ENCODE measurements at regions not wholly inside any gene's neighbourhood (a gene's known extent, or its start where the extent isn't known, plus 50 kb on each side); places are given as distances from the start of the nearest gene placed in this dataset.

DNA sequence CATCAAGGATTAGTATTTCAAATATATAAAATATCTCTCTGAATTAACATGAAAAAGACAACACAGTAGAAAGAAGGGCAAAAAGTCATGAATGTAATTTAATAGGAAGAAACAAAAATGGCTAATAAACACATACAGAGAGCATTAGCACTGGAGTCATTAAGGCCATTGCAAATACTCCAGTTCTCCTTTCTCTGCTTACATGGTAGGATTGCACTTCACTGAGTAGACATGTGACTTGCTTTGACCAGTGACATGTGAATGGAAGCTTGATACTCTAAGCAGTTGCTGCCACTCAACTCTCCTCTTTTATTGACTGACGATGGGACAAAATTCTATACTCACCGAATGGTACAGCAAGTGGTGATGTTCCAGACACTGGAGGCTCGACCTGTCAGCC is 153.9 kb upstream of the LGALSL start:
- no peak for DNase-seq (ENCODE audit: low read depth)
- no peak overlapping the region for H3K4me3 ChIP-seq (ENCODE audit: low read depth, low read length)

DNA sequence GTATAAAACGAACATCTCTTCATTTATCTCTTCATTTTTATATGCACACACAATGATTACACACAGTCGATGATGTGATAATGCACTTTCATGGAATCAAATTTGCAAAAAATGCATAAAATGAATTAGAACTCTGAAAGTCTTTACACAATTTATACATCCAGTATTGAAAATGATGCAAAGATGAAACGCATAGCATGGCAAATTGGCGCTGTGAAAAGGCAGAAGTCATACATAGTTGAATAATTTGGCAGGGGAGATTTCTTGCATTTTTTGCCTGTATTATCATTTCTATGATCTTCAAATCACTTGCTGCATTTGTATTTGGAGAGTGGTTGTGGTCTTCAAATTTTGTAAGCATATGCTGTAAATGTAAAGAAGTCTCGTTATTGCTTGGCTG is 150.7 kb upstream of the LGALSL start:
- no peak overlapping the region for H3K4me3 ChIP-seq (ENCODE audit: low read depth, low read length)
- DNase-seq (ENCODE audit: low read depth), result no peak

DNA sequence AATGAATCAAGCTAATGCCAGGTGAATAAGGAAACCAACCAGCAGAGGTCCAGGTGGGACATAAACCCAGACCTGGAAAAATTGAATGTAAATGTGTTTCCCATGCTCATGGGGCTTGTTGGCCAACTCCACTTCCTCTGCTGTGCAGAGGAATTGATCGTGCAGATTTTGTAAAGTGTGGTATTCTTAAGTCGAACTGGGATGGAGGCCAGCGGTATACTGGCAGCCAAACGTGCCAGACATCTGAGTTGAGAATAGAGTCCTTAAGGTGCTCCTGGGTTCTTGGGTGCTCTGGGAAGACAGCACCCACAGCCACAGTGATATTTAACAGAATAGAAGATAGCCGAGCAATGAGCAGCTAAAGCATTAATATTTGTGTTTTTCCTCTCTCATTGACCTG is 146.5 kb upstream of the LGALSL start:
- no peak for DNase-seq (ENCODE audit: low read depth)
- H3K4me3 ChIP-seq (ENCODE audit: low read depth, low read length), result no peak overlapping the region

DNA sequence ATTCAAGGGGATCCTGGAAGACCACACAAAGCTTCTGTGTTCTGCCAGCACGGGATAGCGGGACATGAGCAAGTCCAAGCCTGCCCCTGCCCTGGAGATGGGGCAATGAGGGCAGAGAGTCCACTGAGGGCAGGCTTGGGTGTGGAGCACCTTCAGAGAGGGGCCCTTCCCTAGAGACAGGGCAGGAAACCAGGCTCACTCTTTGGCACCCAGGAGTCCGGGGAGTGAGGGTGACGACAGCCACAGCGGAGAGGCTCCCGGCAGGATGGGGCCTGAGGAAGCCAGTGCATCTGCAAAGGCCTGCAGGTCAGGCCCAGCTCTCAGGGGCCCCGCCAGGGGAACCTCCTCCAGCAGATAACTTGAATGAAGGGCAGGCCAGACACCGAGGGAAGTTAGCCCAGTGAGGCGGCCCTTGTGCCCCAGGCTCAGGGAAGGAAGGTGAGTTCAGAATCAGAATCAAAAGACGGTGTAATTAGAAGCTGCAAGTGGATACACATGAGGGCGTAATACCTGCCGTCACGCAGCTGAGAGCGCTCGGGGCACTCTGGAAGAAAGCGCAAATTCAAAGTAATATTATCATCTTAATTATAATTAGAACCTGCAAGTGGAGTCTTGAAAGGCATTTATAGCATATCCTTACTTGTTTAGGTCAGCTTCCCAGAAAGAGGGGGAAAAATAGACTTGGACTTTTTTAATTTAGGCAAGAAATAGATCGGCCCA is 142.6 kb upstream of the LGALSL start:
- H3K4me3 ChIP-seq (ENCODE audit: low read depth, low read length), result no peak overlapping the region
- no peak for DNase-seq (ENCODE audit: low read depth)

DNA sequence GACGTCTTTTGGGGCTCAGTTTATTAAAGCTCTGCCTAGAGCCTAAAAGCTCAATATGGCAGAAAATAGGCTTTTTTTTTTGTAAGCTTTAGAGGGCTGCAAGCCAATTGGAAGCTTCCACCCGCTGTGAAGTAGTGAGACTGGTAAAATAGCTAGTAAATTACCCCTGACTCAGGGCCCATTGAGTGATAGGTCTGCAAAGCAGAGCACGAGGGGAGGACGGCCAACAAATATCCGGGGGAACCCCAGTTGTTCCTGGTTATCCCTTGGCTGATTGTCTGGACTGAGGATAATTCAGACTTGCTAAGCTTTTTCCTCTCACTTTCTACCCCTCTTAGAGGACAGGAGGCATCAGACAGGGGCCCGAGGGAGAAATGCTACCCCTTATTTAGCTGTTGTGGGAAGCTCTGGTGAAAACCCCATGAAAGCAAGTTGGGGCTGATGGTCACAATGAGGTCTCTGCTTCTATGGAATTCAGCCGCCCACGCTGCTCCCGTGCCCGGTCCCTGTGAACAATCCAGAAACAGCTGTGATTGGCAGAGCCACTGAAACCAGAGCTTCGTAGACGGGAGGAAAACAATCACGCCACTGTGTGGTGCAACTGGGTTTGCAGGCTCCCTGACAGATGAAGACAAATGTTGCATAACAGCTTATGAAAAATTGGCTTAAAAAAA is 141.9 kb upstream of the LGALSL start:
- peak; percentile 89 for DNase-seq (ENCODE audit: low read depth)
- no peak overlapping the region for H3K4me3 ChIP-seq (ENCODE audit: low read depth, low read length)

DNA sequence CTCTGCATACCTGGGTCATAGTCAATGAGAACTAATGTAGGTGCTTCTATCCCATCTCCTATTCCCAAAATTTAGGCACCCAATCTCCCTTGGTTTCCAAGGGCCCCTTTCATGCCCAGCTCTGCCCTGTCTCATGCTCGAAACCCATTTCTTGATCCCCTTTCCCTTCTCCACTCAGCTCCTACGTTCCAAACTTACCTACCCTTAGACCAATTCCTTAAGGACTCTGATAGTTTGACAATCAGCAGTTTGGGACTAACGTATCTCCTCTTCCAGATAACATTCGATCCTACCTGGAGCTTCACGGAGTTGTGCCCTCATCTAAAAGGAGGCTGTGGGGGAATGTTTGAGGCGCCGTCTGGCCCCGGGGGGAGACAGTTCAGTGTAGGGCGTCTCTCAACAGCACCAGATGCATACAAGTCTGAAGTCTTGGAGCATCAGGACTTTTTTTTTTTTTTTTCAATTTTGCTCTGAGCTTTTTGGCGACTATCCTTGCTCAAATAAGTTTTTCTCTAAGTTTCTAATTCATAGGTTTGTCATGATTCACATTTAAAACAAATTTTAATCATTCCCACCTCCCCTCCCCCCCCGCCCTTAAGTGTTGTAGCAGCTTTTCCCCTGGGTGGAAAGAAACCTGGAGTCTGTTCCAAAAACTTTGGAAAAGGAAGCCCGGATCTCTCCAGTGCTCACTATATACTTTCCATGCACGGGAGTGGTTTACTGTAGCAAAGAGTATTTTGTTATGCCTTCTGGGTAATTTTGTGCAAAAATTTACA is 141.2 kb upstream of the LGALSL start:
- no peak for DNase-seq (ENCODE audit: low read depth)
- H3K4me3 ChIP-seq (ENCODE audit: low read depth, low read length), result no peak overlapping the region

DNA sequence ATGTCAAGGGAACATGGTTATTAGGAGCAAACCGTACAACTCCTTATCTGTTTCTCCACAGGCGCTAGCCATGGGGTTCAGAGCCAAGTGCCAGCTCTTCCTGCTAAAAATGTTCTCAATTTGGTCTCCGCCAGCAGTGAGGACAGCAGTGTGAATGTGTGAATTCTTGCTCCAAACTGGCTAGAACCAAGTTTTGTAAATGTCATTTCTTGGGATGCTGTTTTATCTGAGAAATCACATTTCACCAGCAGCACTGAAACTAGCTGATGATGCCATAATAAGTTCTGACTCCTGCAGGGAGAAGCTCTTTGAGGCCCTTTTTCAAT is 140.6 kb upstream of the LGALSL start:
- no peak for DNase-seq (ENCODE audit: low read depth)
- no peak overlapping the region for H3K4me3 ChIP-seq (ENCODE audit: low read depth, low read length)

DNA sequence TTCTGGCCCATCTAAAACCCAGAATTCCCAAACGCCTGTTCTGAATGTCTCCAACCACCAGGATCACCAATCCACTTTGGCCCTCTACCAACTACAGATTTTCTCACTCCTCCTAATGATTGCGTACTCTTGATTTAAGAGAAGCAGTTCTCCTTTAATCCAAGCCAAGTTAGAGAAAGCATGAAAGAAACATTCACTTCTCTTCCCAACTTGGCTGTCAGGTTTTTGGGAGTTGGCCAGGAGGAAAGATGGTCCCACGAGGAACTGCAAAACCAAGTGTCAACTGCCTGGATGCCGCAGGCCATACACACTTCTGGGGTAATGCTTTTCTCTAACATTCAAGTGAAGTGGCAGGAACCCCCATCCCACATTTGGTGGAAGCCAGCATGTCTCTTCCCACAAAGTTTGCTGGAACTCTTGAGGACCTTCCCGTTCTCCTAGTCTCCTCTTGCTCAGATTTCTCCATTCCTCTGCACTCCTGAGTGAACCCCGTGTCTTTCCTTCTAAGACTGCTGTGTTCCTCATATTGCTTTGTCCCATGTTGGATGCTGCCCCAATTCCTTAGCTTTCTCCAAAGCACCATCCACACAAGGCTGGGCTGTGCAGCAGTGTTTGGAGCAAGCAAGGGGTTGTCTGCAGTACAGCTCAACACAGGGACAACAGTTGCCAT is 138.5 kb upstream of the LGALSL start:
- no peak overlapping the region for H3K4me3 ChIP-seq (ENCODE audit: low read depth, low read length)
- DNase-seq (ENCODE audit: low read depth), result no peak

DNA sequence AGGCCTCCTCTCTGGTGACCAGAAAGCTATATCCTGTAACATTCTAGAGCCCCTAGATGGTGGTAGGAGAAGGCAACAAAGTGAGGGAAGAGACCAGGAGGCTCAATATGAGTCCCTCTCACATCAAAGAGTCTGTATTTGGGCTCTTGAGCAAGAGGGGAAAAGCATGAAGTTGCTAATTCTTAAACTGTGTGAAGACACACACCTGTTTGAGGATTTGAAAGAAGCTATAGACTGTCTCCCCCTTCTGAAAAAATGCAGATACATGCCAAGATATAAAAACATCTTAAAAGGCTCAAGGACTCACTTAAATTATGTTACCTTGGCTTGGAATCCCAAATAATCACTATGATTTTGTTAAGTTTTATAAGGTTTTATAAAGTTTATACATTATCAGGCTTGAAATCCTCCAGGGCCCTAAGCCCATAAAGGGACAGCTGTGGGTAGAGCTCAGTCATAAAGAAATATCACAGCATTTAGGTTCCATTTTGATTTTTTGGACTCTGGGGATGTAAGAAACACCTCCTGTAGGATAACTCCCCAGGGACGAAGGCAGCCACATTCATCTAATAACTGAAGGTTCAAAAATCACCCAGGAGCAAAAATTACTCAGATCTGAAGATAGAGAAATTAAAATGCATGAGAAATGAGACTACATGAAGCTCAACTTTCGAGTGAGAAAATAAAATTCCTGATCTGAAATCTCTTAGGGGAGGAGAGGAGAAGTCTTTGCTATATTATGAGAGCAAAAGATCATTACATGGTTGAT is 136.1 kb upstream of the LGALSL start:
- DNase-seq (ENCODE audit: low read depth), result no peak

DNA sequence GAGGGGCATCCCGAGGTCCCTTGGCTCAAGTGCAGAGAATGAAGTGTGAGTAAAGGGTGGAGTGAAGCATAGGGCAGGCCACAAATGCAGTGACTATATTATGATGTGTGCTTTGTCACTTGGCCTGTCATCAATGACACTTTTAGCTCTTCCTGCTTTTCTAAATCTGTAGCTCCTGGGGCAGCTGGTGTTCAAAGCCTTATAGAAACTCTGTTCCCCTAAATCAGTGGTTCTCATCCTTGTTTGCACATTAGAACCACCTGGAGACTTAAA is 135.6 kb upstream of the LGALSL start:
- DNase-seq (ENCODE audit: low read depth), result no peak
- H3K4me3 ChIP-seq (ENCODE audit: low read depth, low read length), result no peak overlapping the region

More for the DNA sequence above, 136.1 kb upstream of the LGALSL start:
- no peak overlapping the region for H3K4me3 ChIP-seq (ENCODE audit: low read depth, low read length)

DNA sequence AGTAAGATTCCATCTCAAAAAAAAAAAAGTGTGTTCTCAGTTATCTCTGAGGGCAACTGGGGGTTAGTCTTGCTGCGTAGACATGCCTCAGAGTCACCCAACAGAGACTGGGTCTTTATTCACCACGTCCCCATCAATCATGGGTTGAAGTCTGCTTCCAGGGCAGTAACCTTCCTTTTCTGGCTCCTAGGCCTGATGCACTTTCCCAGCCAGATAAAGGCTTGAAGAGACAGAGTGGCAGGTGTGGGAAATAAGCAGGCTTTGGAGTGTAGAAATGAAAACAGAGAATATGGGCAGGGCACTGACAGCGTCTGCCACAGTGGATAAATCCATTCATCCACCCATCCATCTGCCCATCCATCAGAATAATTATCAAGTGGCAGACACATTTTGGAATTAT is 134.1 kb upstream of the LGALSL start:
- no peak for DNase-seq (ENCODE audit: low read depth)

DNA sequence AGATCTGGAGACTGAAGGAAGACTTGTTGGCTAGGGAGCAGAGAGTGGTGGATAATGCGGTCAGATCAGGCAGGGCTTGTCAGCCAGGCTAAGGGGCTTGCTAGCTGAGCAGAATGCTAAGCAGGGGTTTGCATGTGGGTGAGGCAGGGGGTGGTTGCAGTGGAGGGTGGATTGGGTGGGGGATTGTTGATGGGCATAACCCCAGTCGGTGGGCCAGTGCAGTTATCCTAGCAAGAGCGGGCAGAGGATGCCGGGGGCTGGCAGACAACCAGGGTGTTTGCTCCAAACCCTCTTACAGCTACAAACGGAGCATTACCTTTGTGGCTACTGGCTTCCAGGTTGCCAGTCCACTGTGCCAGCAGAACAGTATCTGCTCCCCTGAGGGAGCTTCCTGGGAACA is 131.5 kb upstream of the LGALSL start:
- no peak overlapping the region for H3K4me3 ChIP-seq (ENCODE audit: low read depth, low read length)
- no peak for DNase-seq (ENCODE audit: low read depth)

More for the DNA sequence above, 134.1 kb upstream of the LGALSL start:
- H3K4me3 ChIP-seq (ENCODE audit: low read depth, low read length), result no peak overlapping the region

DNA sequence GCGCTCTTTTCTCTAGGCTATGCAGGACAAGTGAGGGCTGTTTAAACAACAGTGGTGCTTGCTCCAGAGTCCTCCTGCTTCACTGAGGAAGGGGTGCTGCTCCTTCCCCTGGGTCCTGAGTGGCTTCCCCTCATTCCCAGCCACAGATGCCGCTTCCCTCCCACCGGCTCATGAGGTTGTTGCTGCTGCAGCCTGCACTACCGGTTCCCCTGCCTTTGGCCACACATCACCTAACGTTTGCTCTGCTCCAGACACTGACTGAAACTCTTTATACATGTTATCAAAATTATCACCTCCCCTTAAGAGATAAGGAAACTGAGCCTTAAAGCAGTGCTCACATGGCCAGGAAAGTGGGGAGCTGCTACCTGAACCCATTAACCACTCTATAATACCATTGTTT is 130.8 kb upstream of the LGALSL start:
- no peak overlapping the region for H3K4me3 ChIP-seq (ENCODE audit: low read depth, low read length)
- no peak for DNase-seq (ENCODE audit: low read depth)

DNA sequence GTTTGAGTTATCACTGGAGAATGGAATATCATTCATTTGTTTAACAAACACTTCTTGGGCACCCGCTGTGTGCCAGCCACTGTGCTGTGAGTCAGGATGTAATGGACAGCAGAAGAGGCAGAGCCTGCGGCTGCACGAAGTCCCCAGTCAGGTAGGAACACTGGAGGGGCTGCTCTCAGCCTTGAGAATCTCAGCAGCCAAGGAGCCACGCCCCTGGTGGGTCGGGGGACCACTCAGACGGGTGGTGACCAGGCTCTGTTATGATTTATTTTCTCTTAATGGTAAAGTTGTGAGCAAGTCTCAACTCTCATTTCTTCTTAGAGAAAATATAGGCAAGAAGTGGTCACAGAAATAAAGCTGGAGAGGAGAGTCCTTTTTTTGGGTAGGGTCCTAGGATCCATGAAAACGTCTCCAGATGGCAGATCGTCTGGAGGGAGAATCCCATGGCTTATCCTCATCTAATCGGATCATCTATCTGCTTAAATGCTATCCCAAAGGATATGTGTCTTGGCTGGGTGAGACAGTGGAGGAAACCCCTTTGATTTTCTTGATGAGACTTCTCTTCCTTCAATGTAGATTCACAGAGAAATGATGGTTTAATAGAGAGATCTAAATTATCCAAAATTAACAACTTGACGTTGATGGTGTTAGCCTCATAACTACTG is 129.1 kb upstream of the LGALSL start:
- DNase-seq (ENCODE audit: low read depth), result no peak
- H3K4me3 ChIP-seq (ENCODE audit: low read depth, low read length), result no peak overlapping the region

DNA sequence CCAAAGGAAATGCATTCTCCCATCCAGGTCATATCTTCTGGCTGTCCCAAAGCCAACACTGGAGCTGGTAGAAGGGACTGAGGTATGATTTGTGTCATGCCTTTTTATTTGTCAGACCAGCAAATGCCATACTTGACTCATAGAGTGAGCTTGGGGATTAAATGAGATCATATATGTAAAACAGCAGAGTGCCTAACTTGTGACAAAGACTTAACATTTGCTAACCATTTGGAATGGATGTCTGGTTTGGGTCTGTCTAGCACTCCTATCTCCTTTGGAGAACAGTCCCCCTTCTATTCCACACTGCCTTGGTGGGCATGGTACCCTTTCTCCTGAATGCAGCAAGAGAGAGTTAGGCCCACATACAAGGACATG is 128.5 kb upstream of the LGALSL start:
- no peak overlapping the region for H3K4me3 ChIP-seq (ENCODE audit: low read depth, low read length)
- no peak for DNase-seq (ENCODE audit: low read depth)

DNA sequence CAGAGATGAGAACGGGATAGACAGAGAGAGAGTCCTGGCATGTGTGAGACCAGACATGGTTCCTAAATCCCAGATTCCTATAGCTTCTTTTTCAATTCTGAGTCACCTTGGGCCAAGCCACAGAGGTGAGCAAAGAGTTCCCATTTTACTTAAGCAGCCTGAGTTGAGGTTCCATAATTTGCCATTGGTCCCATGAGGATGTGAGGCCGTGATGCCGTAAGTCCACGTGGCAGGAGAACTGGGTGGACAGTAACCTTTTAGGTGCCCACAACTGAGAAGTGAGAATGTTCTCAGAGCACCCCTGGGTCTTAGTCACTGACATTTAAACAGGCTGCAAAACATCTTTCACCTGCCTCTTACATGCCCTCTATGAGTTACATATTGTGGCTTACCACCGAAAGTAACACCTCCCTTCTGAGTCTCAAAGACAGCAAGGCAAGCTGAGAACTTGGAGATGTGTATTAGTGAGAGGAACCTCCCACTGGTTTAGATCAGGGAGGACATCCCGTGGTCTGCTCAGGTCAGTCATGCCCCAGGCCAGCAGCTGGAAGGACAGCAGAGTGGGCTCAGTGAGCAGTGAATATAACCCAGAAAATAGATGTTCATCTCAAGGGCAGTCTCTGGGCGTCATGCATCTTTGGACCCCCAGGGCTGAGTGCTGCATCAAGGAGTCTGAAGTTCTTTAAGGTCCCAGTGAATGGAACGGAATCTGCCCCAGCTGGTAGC is 127.9 kb upstream of the LGALSL start:
- no peak overlapping the region for H3K4me3 ChIP-seq (ENCODE audit: low read depth, low read length)
- DNase-seq (ENCODE audit: low read depth), result no peak

DNA sequence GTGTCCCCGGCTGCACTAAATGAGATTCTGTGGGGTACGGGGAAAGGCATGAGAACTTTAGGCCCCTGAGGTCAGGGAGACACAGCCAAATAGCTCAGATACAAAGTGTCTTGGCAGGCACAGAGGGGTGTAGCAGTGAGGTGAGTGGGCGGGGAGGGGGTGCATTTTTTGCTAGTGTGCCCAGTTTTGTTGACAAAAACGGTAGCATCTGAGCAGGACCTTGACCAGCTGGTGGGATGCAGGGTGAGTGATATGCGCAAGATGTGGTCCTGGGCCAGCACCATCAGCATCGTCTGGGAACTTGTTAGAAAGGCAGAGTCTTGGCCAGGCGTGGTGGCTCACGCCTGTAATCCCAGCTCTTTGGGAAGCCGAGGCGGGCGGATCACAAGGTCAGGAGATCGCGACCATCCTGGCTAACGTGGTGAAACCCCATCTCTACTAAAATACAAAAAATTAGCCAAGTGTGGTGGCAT is 127.3 kb upstream of the LGALSL start:
- H3K4me3 ChIP-seq (ENCODE audit: low read depth, low read length), result no peak overlapping the region
- DNase-seq (ENCODE audit: low read depth), result no peak

DNA sequence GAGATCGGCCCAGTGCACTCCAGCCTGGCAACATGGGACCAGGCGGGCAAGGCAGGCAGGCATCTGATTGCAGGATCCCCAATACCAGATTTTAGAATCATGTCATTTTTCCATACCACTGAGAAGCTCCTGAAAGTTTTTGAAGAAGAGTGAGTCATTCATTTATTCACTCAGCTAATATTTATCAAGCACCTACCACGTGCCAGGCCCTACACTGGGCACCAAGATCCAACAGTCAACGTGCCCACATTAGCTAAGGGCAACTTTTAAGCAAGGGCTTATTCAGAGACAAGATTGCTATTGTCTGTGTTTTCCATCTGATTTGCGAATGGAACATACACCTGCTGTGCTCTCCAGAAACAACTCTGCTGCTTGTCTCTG is 126.8 kb upstream of the LGALSL start:
- H3K4me3 ChIP-seq (ENCODE audit: low read depth, low read length), result no peak overlapping the region
- DNase-seq (ENCODE audit: low read depth), result no peak
